ENCODE measurements at regions not wholly inside any gene's neighbourhood (a gene's known extent, or its start where the extent isn't known, plus 50 kb on each side); places are given as distances from the start of the nearest gene placed in this dataset.
"Not testable (repeated sequence)": the region's sequence is repeated elsewhere in the genome, so short reads cannot be mapped to it uniquely, and the experiment has no call there.

GRCh38 chr7:116404389-116404788, 95.1 kb upstream of the CAV2 start:
- H3K4me3 ChIP-seq (ENCODE audit: low read depth, low read length), result no peak overlapping the region
- H3K36me3 ChIP-seq (ENCODE audit: control insufficient read depth, insufficient read depth, low read length), result no peaks in the 10 kb centered on the region
- ChIA-PET CTCF (no interaction called here), POLR2A (no interaction called here)
- no peak for DNase-seq (ENCODE audit: low read depth)
- TF ChIP-seq, protein P1, sequence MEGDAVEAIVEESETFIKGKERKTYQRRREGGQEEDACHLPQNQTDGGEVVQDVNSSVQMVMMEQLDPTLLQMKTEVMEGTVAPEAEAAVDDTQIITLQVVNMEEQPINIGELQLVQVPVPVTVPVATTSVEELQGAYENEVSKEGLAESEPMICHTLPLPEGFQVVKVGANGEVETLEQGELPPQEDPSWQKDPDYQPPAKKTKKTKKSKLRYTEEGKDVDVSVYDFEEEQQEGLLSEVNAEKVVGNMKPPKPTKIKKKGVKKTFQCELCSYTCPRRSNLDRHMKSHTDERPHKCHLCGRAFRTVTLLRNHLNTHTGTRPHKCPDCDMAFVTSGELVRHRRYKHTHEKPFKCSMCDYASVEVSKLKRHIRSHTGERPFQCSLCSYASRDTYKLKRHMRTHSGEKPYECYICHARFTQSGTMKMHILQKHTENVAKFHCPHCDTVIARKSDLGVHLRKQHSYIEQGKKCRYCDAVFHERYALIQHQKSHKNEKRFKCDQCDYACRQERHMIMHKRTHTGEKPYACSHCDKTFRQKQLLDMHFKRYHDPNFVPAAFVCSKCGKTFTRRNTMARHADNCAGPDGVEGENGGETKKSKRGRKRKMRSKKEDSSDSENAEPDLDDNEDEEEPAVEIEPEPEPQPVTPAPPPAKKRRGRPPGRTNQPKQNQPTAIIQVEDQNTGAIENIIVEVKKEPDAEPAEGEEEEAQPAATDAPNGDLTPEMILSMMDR (IDR thresholded peaks at IDR 0.05; ENCODE audit: insufficient read depth, low read depth, low read length), result no peak
- no peaks in the 10 kb centered on the region for H3K27me3 ChIP-seq (ENCODE audit: control insufficient read depth, insufficient read depth, low read length)

DNA sequence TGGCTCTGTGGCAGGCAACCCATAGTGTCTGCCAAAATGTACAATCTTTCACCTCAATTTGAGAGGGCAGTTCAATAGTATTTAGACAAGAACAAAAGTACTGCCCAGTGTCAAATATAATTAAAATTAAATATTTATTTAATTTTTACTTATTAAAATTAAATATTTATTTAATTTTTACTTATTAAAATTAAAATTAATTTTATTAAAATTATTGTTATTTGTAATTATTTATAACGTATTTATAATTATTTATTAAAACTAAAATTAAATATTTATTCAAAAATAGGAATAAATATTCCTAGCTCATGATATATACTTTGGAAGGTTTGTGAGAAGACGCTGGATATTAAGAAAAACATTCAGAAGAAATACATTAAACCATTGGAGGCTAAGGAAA, 93.7 kb upstream of the CAV2 start:
- CTCF ChIA-PET, result no interaction called here
- TF ChIP-seq, protein P1 (IDR thresholded peaks at IDR 0.05; ENCODE audit: insufficient read depth, low read depth, low read length), result no peak
- Histone ChIP-seq H3K4me3 (ENCODE audit: low read depth, low read length) (no peak overlapping the region), H3K27me3 (ENCODE audit: control insufficient read depth, insufficient read depth, low read length) (no peaks in the 10 kb centered on the region), H3K36me3 (ENCODE audit: control insufficient read depth, insufficient read depth, low read length) (no peaks in the 10 kb centered on the region)
- POLR2A ChIA-PET, result no interaction called here
- no peak for DNase-seq (ENCODE audit: low read depth)

DNA sequence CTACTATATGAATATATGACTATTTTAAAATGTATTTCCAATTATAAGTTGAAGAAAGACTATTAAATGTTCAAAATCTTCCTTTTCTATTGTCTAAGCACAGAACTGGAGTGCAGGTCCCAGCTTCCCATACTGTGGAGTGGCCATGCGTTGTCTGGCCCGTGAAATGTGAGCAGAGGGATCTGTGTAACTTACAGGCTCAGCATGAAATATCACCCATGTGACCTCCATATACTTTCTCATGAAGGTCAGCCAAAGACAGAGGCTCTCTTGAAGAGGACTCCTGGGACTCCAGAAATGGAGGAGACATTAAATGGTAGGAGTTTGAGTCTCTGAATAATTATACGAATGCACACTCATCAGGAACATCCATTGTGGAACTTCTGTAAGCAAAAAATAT, 92.4 kb upstream of the CAV2 start:
- CTCF ChIA-PET, result no interaction called here
- TF ChIP-seq, protein P1 (IDR thresholded peaks at IDR 0.05; ENCODE audit: insufficient read depth, low read depth, low read length), result no peak
- H3K36me3 ChIP-seq (ENCODE audit: control insufficient read depth, insufficient read depth, low read length), result no peaks in the 10 kb centered on the region
- POLR2A ChIA-PET, result no interaction called here
- DNase-seq (ENCODE audit: low read depth), result no peak
- H3K27me3 ChIP-seq (ENCODE audit: control insufficient read depth, insufficient read depth, low read length), result no peaks in the 10 kb centered on the region
- H3K4me3 ChIP-seq (ENCODE audit: low read depth, low read length), result no peak overlapping the region

DNA sequence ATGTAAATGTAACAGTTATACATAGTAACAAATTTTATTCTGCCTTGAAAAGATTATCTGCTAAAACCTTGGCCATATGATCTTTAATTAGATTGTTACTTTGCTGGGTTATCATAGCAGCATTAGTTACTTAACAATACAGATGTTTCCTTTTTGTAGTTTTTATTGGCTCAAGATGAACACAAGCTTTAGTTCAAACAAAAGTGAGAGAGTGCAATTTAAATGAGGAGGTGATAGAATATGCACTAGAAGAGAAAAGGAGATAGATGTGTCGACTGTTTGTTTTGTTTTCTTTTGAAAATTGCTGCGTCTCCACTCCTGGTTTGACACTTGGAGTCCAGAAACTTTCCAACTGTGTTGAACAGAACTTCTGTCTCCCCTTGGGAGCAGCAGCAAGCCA, 91.4 kb upstream of the CAV2 start:
- H3K27me3 ChIP-seq (ENCODE audit: control insufficient read depth, insufficient read depth, low read length), result no peaks in the 10 kb centered on the region
- no peaks in the 10 kb centered on the region for H3K36me3 ChIP-seq (ENCODE audit: control insufficient read depth, insufficient read depth, low read length)
- DNase-seq (ENCODE audit: low read depth), result no peak
- H3K4me3 ChIP-seq (ENCODE audit: low read depth, low read length), result no peak overlapping the region
- ChIA-PET CTCF (no interaction called here), POLR2A (no interaction called here)
- TF ChIP-seq, protein P1 (IDR thresholded peaks at IDR 0.05; ENCODE audit: insufficient read depth, low read depth, low read length), result no peak

DNA sequence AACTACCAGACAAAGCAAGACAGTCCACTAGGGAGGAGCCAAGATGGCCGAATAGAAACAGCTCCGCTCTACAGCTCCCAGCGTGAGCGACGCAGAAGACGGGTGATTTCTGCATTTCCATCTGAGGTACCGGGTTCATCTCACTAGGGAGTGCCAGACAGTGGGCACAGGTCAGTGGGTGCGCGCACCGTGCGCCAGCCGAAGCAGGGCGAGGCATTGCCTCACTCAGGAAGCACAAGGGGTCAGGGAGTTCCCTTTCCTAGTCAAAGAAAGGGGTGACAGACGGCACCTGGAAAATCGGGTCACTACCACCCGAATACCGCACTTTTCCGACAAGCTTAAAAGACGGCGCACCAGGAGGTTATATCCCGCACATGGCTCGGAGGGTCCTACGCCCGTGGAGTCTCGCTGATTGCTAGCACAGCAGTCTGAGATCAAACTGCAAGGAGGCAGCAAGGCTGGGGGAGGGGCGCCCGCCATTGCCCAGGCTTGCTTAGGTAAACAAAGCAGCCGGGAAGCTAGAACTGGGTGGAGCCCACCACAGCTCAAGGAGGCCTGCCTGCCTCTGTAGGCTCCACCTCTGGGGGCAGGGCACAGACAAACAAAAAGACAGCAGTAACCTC, 90.6 kb upstream of the CAV2 start:
- DNase-seq (ENCODE audit: low read depth); CTCF ChIA-PET; POLR2A ChIA-PET: not testable (repeated sequence)

DNA sequence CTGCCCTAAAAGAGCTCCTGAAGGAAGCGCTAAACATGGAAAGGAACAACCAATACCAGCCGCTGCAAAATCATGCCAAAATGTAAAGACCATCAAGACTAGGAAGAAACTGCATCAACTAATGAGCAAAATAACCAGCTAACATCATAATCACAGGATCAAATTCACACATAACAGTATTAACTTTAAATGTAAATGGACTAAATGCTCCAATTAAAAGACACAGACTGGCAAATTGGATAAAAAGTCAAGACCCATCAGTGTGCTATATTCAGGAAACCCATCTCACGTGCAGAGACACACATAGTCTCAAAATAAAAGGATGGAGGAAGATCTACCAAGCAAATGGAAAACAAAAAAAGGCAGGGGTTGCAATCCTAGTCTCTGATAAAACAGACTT, 88.8 kb upstream of the CAV2 start:
- DNase-seq (ENCODE audit: low read depth); H3K4me3 ChIP-seq (ENCODE audit: low read depth, low read length); H3K27me3 ChIP-seq (ENCODE audit: control insufficient read depth, insufficient read depth, low read length); POLR2A ChIA-PET; H3K36me3 ChIP-seq (ENCODE audit: control insufficient read depth, insufficient read depth, low read length); CTCF ChIA-PET: not testable (repeated sequence)

More for the DNA sequence above, 90.6 kb upstream of the CAV2 start:
- H3K4me3 ChIP-seq (ENCODE audit: low read depth, low read length); H3K36me3 ChIP-seq (ENCODE audit: control insufficient read depth, insufficient read depth, low read length); H3K27me3 ChIP-seq (ENCODE audit: control insufficient read depth, insufficient read depth, low read length): not testable (repeated sequence)
